Tibial artery (tissue), 4 donors: ENCODE measurements at regions not wholly inside any gene's neighbourhood (a gene's known extent, or its start where the extent isn't known, plus 50 kb on each side); places are given as distances from the start of the nearest gene placed in this dataset.

Experiments
- DNase-seq, 2 donors: peaks; one replicate each; pipeline ENCODE4 v3.0.0-alpha.2; 2019
- H3K27ac ChIP-seq, 2 donors: fragments of 200-600 bp; sonication (generic) in 1 of 2; 1 replicate in 1 of 2; 2 replicates in 1 of 2; pipeline ENCODE4 v1.5.1; 2018 to 2019; ENCODE audit warnings: mild to moderate bottlenecking in 1 of 2
- H3K27me3 ChIP-seq, 2 donors: fragments of 200-600 bp; sonication (generic) in 1 of 2; one replicate each; pipeline versions ENCODE4 v1.5.1 to v1.6.0; 2016 to 2019
- H3K36me3 ChIP-seq, 3 donors: fragments of 200-600 bp; sonication (generic) in 2 of 3; one replicate each; pipeline ENCODE4 v1.5.1; 2016 to 2019; ENCODE audit warnings: mild to moderate bottlenecking in 2 of 3
- H3K4me1 ChIP-seq, 4 donors: fragments of 200-600 bp; sonication (generic) in 2 of 4; 1 replicate in 3 of 4; 2 replicates in 1 of 4; pipeline ENCODE4 v1.5.1; 2016 to 2019
- H3K4me3 ChIP-seq, 2 donors: fragments of 200-600 bp; sonication (generic) in 1 of 2; 1 replicate in 1 of 2; 2 replicates in 1 of 2; pipeline ENCODE4 v1.5.1; 2018 to 2019; ENCODE audit warnings: mild to moderate bottlenecking in 2 of 2
- H3K9me3 ChIP-seq, 3 donors: fragments of 200-600 bp; sonication (generic) in 1 of 3; one replicate each; pipeline ENCODE4 v1.5.1; 2016 to 2019
- intact Hi-C: fragments of 100-400 bp; cut with DNase I; formaldehyde crosslinking; loops from one replicate; pipeline ENCODE4 v1.15.0; 2023; ENCODE audit warnings: low total_unique reads
- TF ChIP-seq, protein P1 (sequence below), 2 experiments: fragments of 200-600 bp in 1 of 2; fragments of 450-650 bp in 1 of 2; IDR thresholded peaks; one replicate each; pipeline ENCODE4 v1.5.1; 2017 to 2019; ENCODE audit warnings: antibody characterized with exemption in 2 of 2, mild to moderate bottlenecking in 1 of 2, moderate library complexity in 1 of 2

DNA sequence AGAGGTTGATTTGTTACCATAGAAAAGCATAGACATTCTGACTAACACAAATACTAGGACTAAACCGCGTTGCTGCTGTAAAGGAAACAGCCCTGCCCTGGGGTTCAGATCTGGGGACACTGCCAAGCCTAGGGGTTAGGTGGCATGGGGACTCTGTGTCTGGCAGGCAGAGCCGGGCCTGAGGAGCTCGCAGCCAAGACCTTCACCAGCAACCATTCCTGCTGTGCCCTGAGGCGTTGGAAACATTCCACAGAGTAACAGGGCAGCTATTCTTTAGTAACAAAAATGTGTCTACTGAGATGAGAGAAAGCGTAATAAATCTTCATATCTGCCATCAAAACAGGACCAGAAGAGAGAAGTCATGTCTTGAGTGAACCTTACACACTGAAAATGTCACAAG, 280.5 kb downstream of the POM121L12 start:
- DNase-seq: no peak
- Histone ChIP-seq H3K9me3 (no peaks in the 10 kb centered on the region), H3K36me3 (no peaks in the 10 kb centered on the region), H3K27me3 (no peaks in the 10 kb centered on the region), H3K4me1 (peaks cover 0 to 3% (median 0%) of the 10 kb centered on the region in 4 donors), H3K27ac (no peak overlapping the region), H3K4me3 (no peak overlapping the region)
- intact Hi-C loops: no loop called here
- TF ChIP-seq, protein P1, sequence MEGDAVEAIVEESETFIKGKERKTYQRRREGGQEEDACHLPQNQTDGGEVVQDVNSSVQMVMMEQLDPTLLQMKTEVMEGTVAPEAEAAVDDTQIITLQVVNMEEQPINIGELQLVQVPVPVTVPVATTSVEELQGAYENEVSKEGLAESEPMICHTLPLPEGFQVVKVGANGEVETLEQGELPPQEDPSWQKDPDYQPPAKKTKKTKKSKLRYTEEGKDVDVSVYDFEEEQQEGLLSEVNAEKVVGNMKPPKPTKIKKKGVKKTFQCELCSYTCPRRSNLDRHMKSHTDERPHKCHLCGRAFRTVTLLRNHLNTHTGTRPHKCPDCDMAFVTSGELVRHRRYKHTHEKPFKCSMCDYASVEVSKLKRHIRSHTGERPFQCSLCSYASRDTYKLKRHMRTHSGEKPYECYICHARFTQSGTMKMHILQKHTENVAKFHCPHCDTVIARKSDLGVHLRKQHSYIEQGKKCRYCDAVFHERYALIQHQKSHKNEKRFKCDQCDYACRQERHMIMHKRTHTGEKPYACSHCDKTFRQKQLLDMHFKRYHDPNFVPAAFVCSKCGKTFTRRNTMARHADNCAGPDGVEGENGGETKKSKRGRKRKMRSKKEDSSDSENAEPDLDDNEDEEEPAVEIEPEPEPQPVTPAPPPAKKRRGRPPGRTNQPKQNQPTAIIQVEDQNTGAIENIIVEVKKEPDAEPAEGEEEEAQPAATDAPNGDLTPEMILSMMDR (IDR thresholded peaks at IDR 0.05): no peak

DNA sequence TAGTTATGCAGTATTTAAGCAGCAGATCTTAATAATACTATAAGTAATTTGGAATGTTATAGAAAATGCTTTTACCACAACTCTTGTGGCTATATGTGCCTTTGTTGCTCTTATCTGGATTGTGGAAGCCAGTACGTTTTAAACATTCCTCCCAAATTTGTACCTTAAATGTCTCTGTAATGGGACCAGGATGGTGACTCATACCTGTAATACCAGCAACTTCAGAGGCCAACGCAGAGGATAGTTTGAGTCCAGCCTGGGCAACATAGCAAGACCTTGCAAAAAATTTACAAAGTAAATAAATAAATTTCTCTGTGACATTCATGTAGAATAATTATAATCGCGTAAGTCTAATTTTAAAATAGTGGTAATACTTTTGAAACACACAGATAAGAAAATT, 283.1 kb downstream of the POM121L12 start:
- no peak for DNase-seq
- Histone ChIP-seq H3K27ac (no peak overlapping the region), H3K27me3 (no peaks in the 10 kb centered on the region), H3K4me1 (peaks cover 0 to 3% (median 0%) of the 10 kb centered on the region in 4 donors), H3K4me3 (no peak overlapping the region), H3K9me3 (no peaks in the 10 kb centered on the region), H3K36me3 (no peaks in the 10 kb centered on the region)
- TF ChIP-seq, protein P1 (IDR thresholded peaks at IDR 0.05): no peak
- intact Hi-C loops: no loop called here

DNA sequence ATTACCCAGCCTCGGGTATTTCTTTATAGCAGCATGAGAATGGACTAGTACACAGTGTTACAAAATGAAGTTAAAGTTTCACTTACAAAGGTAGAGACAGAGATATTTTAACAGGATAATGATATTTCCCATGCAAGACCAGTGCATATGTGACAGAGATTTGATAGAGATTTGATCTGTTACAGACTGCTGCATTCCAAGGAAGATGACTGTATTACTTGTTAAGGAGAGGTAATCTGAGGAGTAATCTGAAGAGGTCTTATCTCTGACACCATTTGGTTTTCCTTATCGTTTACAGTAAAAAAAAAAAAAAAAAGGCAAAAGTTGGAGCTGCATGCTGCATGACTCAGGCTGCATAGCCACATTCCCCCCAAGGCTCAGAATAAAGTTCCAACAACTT, 289.6 kb downstream of the POM121L12 start:
- no peaks in the 10 kb centered on the region for H3K4me1 ChIP-seq
- peaks cover 0 to 4% (median 0%) of the 10 kb centered on the region in 3 donors for H3K9me3 ChIP-seq
- H3K4me3 ChIP-seq: no peak overlapping the region
- H3K27me3 ChIP-seq: no peaks in the 10 kb centered on the region
- TF ChIP-seq, protein P1 (IDR thresholded peaks at IDR 0.05): no peak
- H3K27ac ChIP-seq: no peak overlapping the region
- no peak for DNase-seq
- H3K36me3 ChIP-seq: no peaks in the 10 kb centered on the region
- intact Hi-C loops: no loop called here

DNA sequence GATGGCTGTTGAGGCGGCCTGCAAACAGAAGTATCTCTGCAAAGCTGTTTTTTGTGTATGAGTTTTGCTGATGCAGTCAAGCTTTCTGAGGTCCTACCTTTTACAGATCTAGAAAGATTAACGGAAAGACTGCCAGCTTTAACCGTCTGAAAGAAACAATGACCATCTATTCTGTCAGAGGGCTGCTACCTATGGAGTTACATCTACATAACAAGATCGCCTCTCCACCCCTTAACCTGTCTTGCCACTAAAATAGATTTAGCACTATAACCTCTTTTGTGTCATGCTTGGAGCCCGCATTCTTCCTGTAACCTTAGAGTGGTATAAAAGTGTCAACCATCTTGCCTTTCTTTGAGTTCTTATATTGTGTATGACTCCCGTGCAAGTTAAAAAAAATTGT, 291.2 kb downstream of the POM121L12 start:
- H3K9me3 ChIP-seq: peaks cover 0 to 4% (median 0%) of the 10 kb centered on the region in 3 donors
- TF ChIP-seq, protein P1 (IDR thresholded peaks at IDR 0.05): no peak
- intact Hi-C loops: no loop called here
- no peaks in the 10 kb centered on the region for H3K36me3 ChIP-seq
- H3K27ac ChIP-seq: no peak overlapping the region
- H3K4me3 ChIP-seq: no peak overlapping the region
- no peaks in the 10 kb centered on the region for H3K27me3 ChIP-seq
- DNase-seq: no peak
- H3K4me1 ChIP-seq: no peaks in the 10 kb centered on the region

DNA sequence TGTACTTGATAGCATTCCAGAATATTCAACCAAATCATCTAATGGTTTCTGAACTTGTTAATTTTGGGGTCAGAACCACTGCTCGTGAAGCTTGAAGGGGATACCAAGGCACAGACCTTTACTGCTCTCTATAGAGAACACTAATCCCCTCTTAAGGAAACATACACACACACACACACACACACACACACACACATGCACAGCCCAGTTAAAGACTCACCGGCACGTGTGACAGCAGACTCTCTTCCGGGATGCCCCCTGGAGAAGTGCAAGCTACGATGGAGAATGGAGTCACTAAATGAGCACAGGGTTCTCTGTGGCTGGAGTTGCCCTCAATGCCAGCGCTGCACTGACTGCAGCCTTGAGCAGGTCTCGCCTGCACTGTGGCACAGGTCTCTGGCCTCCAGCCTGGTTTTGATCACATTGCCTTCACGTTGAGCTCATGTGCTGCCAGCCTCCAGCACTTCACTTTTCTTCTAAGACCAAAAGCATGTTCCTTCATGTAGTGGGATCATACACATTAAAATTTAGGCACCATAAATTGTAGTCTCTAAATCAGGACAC, 300.8 kb downstream of the POM121L12 start:
- TF ChIP-seq, protein P1 (IDR thresholded peaks at IDR 0.05): no peak
- Histone ChIP-seq H3K36me3 (no peaks in the 10 kb centered on the region), H3K9me3 (no peaks in the 10 kb centered on the region), H3K4me1 (no peaks in the 10 kb centered on the region), H3K27ac (no peak overlapping the region), H3K27me3 (no peaks in the 10 kb centered on the region), H3K4me3 (no peak overlapping the region)
- no peak for DNase-seq
- intact Hi-C loops: no loop called here

DNA sequence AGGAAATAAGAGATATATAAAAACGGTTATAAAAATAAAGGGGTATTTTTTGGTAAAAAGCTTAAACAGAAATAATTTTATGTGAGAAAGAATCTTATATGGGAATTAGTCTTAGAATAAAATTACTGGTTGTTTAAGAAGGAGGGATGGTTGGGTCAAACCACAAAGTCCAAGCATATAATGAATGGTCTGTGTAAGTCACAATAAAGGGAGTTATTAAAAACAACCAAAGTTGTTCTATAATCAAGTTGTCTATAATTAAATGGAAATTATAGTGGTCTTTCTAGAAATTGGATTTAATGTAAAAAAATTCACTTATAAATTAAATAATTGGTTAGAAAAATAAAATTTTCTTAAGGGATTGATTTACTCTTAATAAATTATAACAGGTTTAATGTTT, 304.8 kb downstream of the POM121L12 start:
- Histone ChIP-seq H3K9me3 (no peaks in the 10 kb centered on the region), H3K27ac (no peak overlapping the region), H3K27me3 (no peaks in the 10 kb centered on the region), H3K36me3 (no peaks in the 10 kb centered on the region), H3K4me1 (no peaks in the 10 kb centered on the region), H3K4me3 (no peak overlapping the region)
- no peak for DNase-seq
- TF ChIP-seq, protein P1 (IDR thresholded peaks at IDR 0.05): no peak
- intact Hi-C loops: no loop called here
